CD4-positive, alpha-beta memory T cell (primary cell): ENCODE measurements at regions not wholly inside any gene's neighbourhood (a gene's known extent, or its start where the extent isn't known, plus 50 kb on each side); places are given as distances from the start of the nearest gene placed in this dataset.

Experiments used
- CTCF ChIA-PET: fragments of 350-600 bp; sonication (Branson Sonifier 250); formaldehyde crosslinking; loops from one replicate; lab custom pipeline; 2021; ENCODE audit warnings: inconsistent platforms; ENCODE audit not compliant: partially characterized antibody; lab: Charles Lee
- POLR2A ChIA-PET: fragments of 350-600 bp; sonication (Branson Sonifier 250); formaldehyde crosslinking; loops from one replicate; lab custom pipeline; 2021; ENCODE audit not compliant: partially characterized antibody; lab: Charles Lee
- DNase-seq, 5 donors: peaks; one replicate each; pipeline versions ENCODE4 v3.0.0 to v3.0.0-alpha.2; 2020 to 2022; ENCODE audit warnings: mixed read lengths in 1 of 5
- H3K27ac ChIP-seq: one replicate; pipeline ENCODE4 v1.7.0; 2013; ENCODE audit warnings: low read depth, low read length
- H3K27me3 ChIP-seq: 2 replicates; pipeline ENCODE4 v1.7.0; 2013; ENCODE audit warnings: mild to moderate bottlenecking, low read length, moderate library complexity; ENCODE audit not compliant: insufficient read depth
- H3K36me3 ChIP-seq: 2 replicates; pipeline ENCODE4 v1.7.0; 2013; ENCODE audit warnings: mild to moderate bottlenecking, low read length, moderate library complexity; ENCODE audit not compliant: insufficient read depth
- H3K4me1 ChIP-seq: 2 replicates; pipeline ENCODE4 v1.7.0; 2013; ENCODE audit warnings: mild to moderate bottlenecking, low read length, moderate library complexity; ENCODE audit not compliant: insufficient read depth
- H3K4me3 ChIP-seq, 2 donors: one replicate each; pipeline ENCODE4 v1.7.0; 2013; ENCODE audit warnings: low read length in 2 of 2, mild to moderate bottlenecking in 1 of 2
- H3K9me3 ChIP-seq, 2 donors: one replicate each; pipeline ENCODE4 v1.7.0; 2013; ENCODE audit warnings: low read length in 2 of 2, control low read depth in 1 of 2; ENCODE audit not compliant: control insufficient read depth in 1 of 2
- H3K27ac Mint-ChIP-seq, 7 donors: one replicate each; pipeline ENCODE4 v1.8.0; 2020 to 2021; ENCODE audit warnings: mixed read lengths in 7 of 7, mild to moderate bottlenecking in 6 of 7, inconsistent platforms in 3 of 7, moderate library complexity in 3 of 7
- H3K27me3 Mint-ChIP-seq, 2 donors: one replicate each; pipeline ENCODE4 v1.8.0; 2020 to 2021; ENCODE audit warnings: mixed read lengths in 2 of 2
- H3K36me3 Mint-ChIP-seq, 2 donors: one replicate each; pipeline ENCODE4 v1.8.0; 2020 to 2021; ENCODE audit warnings: mixed read lengths in 2 of 2, inconsistent platforms in 1 of 2, mild to moderate bottlenecking in 1 of 2
- H3K4me1 Mint-ChIP-seq, 4 donors: one replicate each; pipeline ENCODE4 v1.8.0; 2020 to 2021; ENCODE audit warnings: mixed read lengths in 4 of 4, mild to moderate bottlenecking in 1 of 4
- H3K4me3 Mint-ChIP-seq, 8 donors: one replicate each; pipeline ENCODE4 v1.8.0; 2020 to 2021; ENCODE audit warnings: mixed read lengths in 8 of 8, mild to moderate bottlenecking in 7 of 8, moderate library complexity in 6 of 8, inconsistent platforms in 3 of 8
- H3K9me3 Mint-ChIP-seq, 8 donors: one replicate each; pipeline ENCODE4 v1.8.0; 2020 to 2021; ENCODE audit warnings: mixed read lengths in 8 of 8, mild to moderate bottlenecking in 5 of 8, inconsistent platforms in 3 of 8, moderate library complexity in 1 of 8
- intact Hi-C: fragments of 100-400 bp; cut with micrococcal nuclease; formaldehyde crosslinking; loops from one replicate; pipeline ENCODE4 v1.15.1; 2023

- H3K27me3 ChIP-seq: no peaks in the 10 kb centered on the region
- ChIA-PET POLR2A (no interaction called here), CTCF (interaction anchor here (0.6 to 2.2 kb wide), 12 partner anchors 8 to 1502 kb away, joined by 3 to 11 read pairs (median 4); no protein-coding TSS in a partner anchor)
- peaks cover 0 to 3% of the 10 kb centered on the region in 2 donors for H3K27me3 Mint-ChIP-seq
- H3K36me3 ChIP-seq: no peaks in the 10 kb centered on the region
- no peaks in the 10 kb centered on the region for H3K9me3 ChIP-seq
- H3K27ac ChIP-seq: no peak overlapping the region
- H3K4me1 Mint-ChIP-seq: peaks cover 3 to 17% (median 9%) of the 10 kb centered on the region in 4 donors
- peak overlapping the region in 7 of 8 donors; percentile 63 to 85 (median 77) for H3K4me3 Mint-ChIP-seq
- no peaks in the 10 kb centered on the region for H3K36me3 Mint-ChIP-seq
- H3K4me1 ChIP-seq: peaks cover 7% of the 10 kb centered on the region
- H3K9me3 Mint-ChIP-seq: no peaks in the 10 kb centered on the region
- intact Hi-C loops: no loop called here
- DNase-seq: peak in 4 of 5 donors; percentile 36 to 47 (median 46)
- H3K4me3 ChIP-seq: peak overlapping the region in 1 of 2 donors; percentile 38
- peak overlapping the region in 2 of 7 donors; percentile 25 to 60 for H3K27ac Mint-ChIP-seq
These were observed 880.1 kb upstream of the SEMA6A start for GRCh38 chr5:117454716-117455212.

- no peak overlapping the region for H3K27ac Mint-ChIP-seq
- Histone ChIP-seq H3K4me1 (no peaks in the 10 kb centered on the region), H3K36me3 (no peaks in the 10 kb centered on the region), H3K27ac (no peak overlapping the region), H3K4me3 (no peak overlapping the region), H3K9me3 (no peaks in the 10 kb centered on the region), H3K27me3 (no peaks in the 10 kb centered on the region)
- H3K36me3 Mint-ChIP-seq: no peaks in the 10 kb centered on the region
- no peaks in the 10 kb centered on the region for H3K27me3 Mint-ChIP-seq
- peaks cover 0 to 8% (median 0%) of the 10 kb centered on the region in 8 donors for H3K9me3 Mint-ChIP-seq
- ChIA-PET CTCF (no interaction called here), POLR2A (no interaction called here)
- intact Hi-C loops: no loop called here
- no peak for DNase-seq
- H3K4me1 Mint-ChIP-seq: no peaks in the 10 kb centered on the region
- no peak overlapping the region for H3K4me3 Mint-ChIP-seq
These were observed 862.2 kb upstream of the SEMA6A start for GRCh38 chr5:117436846-117437245.

GRCh38 chr5:117435203-117435602 is 860.6 kb upstream of the SEMA6A start:
- Mint-ChIP-seq H3K4me3 (no peak overlapping the region), H3K9me3 (peaks cover 0 to 6% (median 0%) of the 10 kb centered on the region in 8 donors), H3K27me3 (no peaks in the 10 kb centered on the region), H3K36me3 (no peaks in the 10 kb centered on the region), H3K27ac (no peak overlapping the region), H3K4me1 (no peaks in the 10 kb centered on the region)
- CTCF ChIA-PET: no interaction called here
- no peaks in the 10 kb centered on the region for H3K36me3 ChIP-seq
- H3K27me3 ChIP-seq: no peaks in the 10 kb centered on the region
- intact Hi-C loops: no loop called here
- DNase-seq: no peak
- POLR2A ChIA-PET: no interaction called here
- no peaks in the 10 kb centered on the region for H3K4me1 ChIP-seq
- H3K27ac ChIP-seq: no peak overlapping the region
- no peaks in the 10 kb centered on the region for H3K9me3 ChIP-seq
- no peak overlapping the region for H3K4me3 ChIP-seq

- Mint-ChIP-seq H3K27ac (no peak overlapping the region), H3K36me3 (no peaks in the 10 kb centered on the region), H3K4me1 (no peaks in the 10 kb centered on the region), H3K27me3 (no peaks in the 10 kb centered on the region), H3K4me3 (no peak overlapping the region), H3K9me3 (peaks cover 0 to 5% (median 0%) of the 10 kb centered on the region in 8 donors)
- intact Hi-C loops: no loop called here
- no peaks in the 10 kb centered on the region for H3K36me3 ChIP-seq
- no peak overlapping the region for H3K27ac ChIP-seq
- DNase-seq: no peak
- ChIA-PET POLR2A (no interaction called here), CTCF (no interaction called here)
- no peaks in the 10 kb centered on the region for H3K4me1 ChIP-seq
- no peaks in the 10 kb centered on the region for H3K27me3 ChIP-seq
- no peaks in the 10 kb centered on the region for H3K9me3 ChIP-seq
- no peak overlapping the region for H3K4me3 ChIP-seq
These were observed 859.6 kb upstream of the SEMA6A start for GRCh38 chr5:117434254-117434653.

GRCh38 chr5:117433818-117434217 is 859.2 kb upstream of the SEMA6A start:
- H3K36me3 Mint-ChIP-seq: no peaks in the 10 kb centered on the region
- H3K4me1 Mint-ChIP-seq: no peaks in the 10 kb centered on the region
- Histone ChIP-seq H3K4me1 (no peaks in the 10 kb centered on the region), H3K4me3 (no peak overlapping the region), H3K36me3 (no peaks in the 10 kb centered on the region), H3K9me3 (no peaks in the 10 kb centered on the region), H3K27ac (no peak overlapping the region), H3K27me3 (no peaks in the 10 kb centered on the region)
- ChIA-PET CTCF (no interaction called here), POLR2A (no interaction called here)
- DNase-seq: no peak
- no peak overlapping the region for H3K4me3 Mint-ChIP-seq
- no peaks in the 10 kb centered on the region for H3K27me3 Mint-ChIP-seq
- intact Hi-C loops: no loop called here
- H3K27ac Mint-ChIP-seq: no peak overlapping the region
- peaks cover 0 to 5% (median 0%) of the 10 kb centered on the region in 8 donors for H3K9me3 Mint-ChIP-seq

GRCh38 chr5:117431091-117431490 is 856.5 kb upstream of the SEMA6A start:
- intact Hi-C loops: no loop called here
- H3K27me3 Mint-ChIP-seq: no peaks in the 10 kb centered on the region
- Histone ChIP-seq H3K4me1 (no peaks in the 10 kb centered on the region), H3K9me3 (no peaks in the 10 kb centered on the region), H3K27me3 (no peaks in the 10 kb centered on the region), H3K36me3 (no peaks in the 10 kb centered on the region), H3K4me3 (no peak overlapping the region), H3K27ac (no peak overlapping the region)
- ChIA-PET POLR2A (no interaction called here), CTCF (interaction anchor here (2.8 kb wide), 1 partner anchor 24 kb away, joined by 11 read pairs; no protein-coding TSS in a partner anchor)
- no peaks in the 10 kb centered on the region for H3K36me3 Mint-ChIP-seq
- no peak for DNase-seq
- peaks cover 0 to 4% (median 0%) of the 10 kb centered on the region in 8 donors for H3K9me3 Mint-ChIP-seq
- H3K4me1 Mint-ChIP-seq: no peaks in the 10 kb centered on the region
- H3K4me3 Mint-ChIP-seq: no peak overlapping the region
- no peak overlapping the region for H3K27ac Mint-ChIP-seq

- no peaks in the 10 kb centered on the region for H3K4me1 ChIP-seq
- Mint-ChIP-seq H3K27ac (no peak overlapping the region), H3K9me3 (peaks cover 0 to 11% (median 5%) of the 10 kb centered on the region in 8 donors), H3K36me3 (no peaks in the 10 kb centered on the region), H3K4me1 (no peaks in the 10 kb centered on the region), H3K4me3 (no peak overlapping the region), H3K27me3 (no peaks in the 10 kb centered on the region)
- DNase-seq: no peak
- H3K27ac ChIP-seq: no peak overlapping the region
- H3K36me3 ChIP-seq: no peaks in the 10 kb centered on the region
- ChIA-PET CTCF (interaction anchor here (0.7 kb wide), 1 partner anchor 29 kb away, joined by 3 read pairs; no protein-coding TSS in a partner anchor), POLR2A (no interaction called here)
- no peaks in the 10 kb centered on the region for H3K27me3 ChIP-seq
- H3K4me3 ChIP-seq: no peak overlapping the region
- no peaks in the 10 kb centered on the region for H3K9me3 ChIP-seq
- intact Hi-C loops: no loop called here
These were observed 850.5 kb upstream of the SEMA6A start for GRCh38 chr5:117425163-117425562.
